IPS DF 4.7 (cell line): ENCODE measurements at regions not wholly inside any gene's neighbourhood (a gene's known extent, or its start where the extent isn't known, plus 50 kb on each side); places are given as distances from the start of the nearest gene placed in this dataset.

Experiments
- DNase-seq: peaks from one replicate; pipeline ENCODE4 v3.0.0-alpha.2; 2013; ENCODE audit warnings: low spot score; ENCODE audit errors: extremely low read depth

DNA sequence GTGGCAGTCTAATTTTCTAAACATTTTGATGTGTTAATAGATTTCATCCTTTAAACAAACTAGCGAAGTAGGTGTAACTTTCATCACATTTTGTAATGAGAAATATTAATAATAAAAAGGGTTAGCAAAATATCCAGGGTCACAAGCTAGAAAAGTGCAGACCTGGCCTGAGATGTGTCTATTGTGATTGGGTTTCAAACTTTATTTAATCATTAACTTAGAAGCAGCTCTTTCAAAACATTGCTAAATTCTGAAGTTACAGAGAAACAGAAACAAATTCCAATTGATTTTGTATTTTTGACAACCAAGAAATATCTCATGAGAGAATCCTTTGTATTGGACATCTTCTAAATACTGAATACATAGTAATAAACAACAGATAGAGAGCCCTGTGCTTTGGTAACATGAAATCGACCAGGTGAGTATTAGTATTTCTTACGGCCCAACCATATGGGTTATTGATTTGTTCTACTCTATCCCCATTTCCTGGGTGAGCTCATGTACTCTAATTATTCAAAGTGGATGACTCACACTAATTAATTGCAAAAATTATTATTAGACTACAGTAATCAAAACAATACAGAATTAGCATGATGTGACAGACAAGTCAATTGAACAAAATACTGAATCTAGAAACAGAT is 1093.8 kb upstream of the AGA start:
- DNase-seq: no peak

DNA sequence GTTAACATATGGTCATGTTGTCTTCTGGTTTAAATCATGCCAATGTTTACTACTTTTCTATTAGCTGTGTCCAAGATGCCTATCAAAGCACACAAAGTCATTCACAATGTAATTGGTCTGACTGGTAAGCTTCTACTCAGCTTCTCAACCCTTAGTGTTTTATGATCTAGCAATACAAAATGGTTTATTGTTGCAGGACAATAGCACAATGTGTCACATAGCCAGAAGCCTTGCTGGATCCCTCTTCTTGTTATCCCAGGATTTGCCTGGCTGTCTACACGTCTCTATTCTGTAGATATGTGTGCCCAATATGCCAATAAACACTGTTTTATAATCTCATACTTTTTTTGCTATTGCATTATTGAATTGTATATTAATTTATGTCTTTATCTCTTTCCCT is 1111.0 kb upstream of the AGA start:
- DNase-seq: no peak

DNA sequence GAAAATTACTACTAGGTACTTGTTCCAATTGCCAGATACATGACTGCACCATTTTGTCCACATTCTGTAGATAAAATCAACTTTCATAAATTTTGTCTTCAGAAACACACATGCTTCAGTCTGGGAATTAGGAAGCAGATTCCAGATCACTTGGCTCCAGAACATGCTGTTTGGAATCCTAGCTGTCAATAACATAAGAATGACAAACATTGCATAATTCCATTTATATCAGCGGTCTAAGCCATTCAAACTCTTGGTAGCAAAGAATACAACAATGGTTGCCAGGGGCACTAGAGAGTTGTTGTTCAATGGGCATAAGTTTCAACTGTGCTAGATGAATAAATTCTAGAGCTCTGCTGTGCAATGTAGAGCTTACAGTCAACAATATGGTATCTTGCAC is 1112.1 kb upstream of the AGA start:
- no peak for DNase-seq

DNA sequence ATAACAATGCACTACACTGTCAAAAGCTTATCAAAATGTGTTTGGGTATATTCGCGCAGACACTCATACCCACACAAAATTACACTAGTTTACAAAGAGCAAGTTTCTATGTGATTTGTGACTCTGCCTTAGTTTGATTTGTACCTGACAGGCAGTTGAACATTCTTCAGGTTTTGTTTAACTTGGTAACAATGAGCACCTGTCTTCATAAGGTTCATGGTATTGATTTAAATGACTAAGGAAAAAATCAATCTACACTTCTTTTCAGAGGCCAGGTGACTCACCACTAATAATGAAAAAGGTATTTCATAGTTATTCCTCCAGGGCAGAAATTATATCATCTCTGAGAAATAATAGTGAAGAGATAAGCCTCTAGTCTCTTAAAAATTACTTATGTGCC is 1114.6 kb upstream of the AGA start:
- no peak for DNase-seq

DNA sequence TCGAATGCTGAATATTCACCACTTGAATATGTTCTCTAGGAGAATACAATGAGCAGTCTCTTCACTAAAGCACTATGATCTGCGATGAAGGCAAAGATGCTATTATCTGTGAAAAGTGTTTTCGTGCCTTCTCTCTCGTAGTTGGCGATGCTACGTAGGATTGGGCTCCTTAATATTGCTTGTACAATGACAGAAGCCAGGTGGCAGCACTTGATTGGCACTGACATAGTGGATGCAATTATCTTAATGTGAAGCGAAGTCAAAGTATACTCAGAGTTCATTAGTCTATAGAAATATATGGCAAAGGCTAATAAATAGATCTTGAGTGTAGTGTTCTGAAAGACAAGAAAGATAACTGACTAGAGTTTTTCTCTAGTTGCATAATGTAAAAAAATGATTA is 1135.7 kb upstream of the AGA start:
- DNase-seq: no peak

DNA sequence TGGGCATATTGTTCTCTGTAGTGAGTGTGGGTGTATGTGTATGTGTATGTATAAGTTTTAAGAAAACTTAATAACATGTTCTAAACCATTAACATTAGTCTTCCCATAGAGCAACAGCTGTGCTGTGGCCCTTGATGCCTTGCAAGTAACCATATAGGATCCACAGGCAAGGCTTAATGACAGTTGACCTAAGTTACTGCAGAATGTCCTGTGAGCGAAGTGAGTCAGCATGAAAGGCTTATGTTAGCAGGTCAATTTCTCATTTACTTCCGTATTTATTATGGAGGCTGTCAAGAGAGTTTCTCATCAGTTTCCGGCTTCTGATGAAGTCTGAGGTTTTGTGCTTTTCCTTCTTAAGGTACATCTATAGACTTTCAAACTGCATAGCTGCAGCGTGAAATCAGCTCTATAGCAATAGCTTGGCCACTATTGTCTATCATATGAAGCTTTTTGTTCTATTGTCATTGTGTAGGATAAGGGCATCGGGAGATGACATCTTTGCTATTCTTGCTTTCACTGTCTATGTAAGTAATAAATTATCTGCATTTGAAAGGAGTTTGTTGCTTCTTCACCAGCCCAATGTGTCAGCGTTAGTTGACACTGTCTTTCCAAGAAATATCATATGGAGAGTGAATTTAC is 1153.4 kb upstream of the AGA start:
- DNase-seq: no peak

DNA sequence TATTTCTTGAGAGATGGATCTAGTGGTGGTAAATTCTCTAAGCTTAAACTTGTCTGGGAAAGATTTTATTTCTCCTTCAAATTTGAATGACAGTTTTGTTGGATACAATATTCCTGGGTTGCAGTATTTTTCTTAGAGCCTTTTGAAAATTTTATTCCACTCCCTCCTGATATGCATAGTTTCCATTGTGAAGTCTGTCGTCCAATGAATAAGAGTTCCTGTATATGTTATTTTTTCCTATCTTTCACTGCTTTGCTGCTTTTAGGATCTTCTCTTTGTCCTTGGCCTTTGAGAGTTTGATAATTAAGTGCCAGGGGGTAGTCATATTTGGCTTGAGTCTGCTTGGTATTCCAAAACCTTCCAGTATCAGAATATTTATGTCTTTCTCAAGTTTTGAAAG is 1156.4 kb upstream of the AGA start:
- DNase-seq: no peak

DNA sequence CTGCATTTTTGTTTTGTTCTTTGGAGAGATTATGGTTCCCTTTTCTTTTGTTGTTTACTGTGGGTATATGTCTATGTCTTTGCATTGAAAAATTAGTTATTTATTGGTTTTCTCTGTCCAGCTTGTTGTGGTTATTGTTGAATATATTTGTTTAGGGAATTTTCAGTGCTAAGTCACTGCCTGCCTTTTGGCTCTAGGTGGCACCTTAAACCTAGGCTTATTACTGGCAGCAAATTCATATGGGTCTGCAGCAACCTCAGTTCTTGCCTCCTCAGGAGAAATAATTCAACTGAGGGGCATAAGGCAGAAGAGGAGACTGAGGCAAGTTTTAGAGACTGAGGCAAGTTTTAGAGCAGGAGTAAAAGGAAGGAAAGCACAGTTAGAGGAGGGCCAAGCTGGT is 1157.3 kb upstream of the AGA start:
- peak; percentile 16 for DNase-seq

DNA sequence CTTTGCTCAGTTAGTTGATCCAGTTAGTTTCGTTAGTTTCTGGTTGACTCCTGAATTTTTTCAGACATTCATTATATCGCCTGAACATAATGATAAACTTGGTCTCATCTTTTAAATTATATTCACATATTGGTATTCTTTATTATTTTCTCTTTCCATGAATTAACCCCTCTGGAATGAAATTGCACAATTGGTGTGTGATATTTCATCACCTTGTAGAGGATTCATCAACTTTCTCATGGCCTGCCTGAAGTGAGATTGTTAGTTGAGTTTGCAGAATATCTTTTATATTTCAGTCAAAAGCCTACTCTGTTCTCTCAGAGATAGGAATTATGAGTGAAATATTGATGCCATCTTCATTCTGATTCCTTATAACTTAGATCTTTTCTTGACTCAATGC is 1160.6 kb upstream of the AGA start:
- DNase-seq: no peak

DNA sequence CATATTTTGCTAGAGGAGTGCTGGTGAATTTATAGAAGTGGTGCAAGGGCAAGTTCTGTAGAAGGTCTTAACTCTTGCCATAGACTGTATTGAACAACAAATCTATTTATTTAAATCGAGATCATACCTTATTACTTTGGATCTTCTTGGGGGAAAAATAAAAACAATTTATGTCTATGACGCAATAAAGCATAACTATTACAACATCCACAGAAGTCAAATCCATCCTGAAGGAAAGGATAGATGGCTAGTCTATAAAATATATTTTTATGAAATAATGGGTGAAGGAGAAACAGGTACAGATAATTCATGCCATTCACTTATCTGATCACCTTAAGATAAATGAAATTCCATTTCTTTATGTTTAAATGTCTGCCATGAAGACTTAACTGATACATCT is 1168.8 kb upstream of the AGA start:
- DNase-seq: no peak

DNA sequence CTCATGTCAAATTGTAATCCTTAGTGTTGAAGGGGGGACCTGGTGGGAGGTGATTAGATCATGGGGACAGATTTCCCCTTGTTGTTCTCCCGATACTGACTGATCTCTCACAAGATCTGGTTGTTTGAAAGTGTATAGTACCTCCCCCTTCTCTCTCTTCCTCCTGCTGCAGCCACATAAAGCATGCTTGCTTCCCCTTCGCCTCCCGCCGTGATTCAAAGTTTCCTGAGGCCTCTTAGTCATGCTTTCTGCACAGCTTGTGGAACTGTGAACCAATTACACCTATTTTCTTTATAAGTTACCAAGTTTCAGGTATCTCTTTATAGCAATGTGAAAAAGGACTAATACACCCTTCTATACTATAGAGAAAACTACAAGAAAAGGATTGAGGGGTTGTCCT is 1170.5 kb upstream of the AGA start:
- no peak for DNase-seq

DNA sequence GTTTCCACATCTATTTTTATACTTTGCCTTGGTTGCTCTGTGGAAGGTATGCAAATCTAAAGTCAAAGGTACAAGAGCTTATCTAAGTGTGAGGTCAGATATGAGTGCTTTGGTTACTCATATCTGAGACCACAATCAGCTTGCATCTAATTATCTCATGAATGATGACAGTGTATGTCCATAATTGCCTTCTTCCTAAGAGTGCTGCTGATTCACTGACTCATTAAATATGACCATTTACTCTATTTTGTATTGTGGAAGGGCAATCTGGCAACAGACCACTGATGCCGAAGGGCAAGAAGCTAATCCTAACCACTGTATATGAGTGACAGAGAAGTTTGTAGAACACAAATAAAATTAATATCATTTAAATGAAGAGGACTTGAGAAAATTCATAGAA is 1190.2 kb upstream of the AGA start:
- no peak for DNase-seq

DNA sequence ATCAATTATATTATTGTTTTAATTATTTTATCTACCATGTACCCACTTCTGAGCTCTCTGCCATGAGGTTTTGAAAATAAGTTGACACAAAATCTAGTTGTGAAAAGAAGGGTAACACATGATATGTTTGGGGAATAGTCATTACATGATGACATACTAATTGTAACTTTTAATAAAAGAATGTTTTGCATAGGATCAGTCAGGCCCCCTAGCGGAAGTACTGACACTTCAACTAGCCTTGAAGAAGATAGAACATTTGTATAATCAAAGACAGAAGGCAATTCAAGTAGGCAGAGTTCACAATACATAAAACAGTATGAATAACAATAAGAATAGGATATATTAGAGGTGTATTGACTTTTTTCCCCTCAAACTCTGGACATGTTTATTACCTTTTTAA is 1191.0 kb upstream of the AGA start:
- DNase-seq: no peak

DNA sequence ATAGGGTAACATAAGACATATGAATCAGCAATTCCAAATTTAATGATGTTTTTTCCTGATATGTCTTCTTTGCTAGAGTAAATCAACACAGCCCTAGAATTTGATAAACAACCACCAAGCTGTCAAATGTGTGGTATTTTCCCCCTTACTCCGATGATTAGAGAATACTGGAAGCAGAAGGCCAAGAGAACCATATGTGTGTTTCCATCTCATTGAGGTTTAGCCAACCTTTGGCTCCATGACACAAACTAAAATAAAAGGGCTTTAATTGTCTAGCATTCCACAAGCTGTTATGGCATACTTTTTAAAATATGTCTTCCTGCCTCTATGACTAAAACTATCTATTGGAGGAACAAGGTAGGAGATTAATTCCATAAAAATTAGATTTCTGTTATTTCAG is 1222.4 kb upstream of the AGA start:
- DNase-seq: no peak

DNA sequence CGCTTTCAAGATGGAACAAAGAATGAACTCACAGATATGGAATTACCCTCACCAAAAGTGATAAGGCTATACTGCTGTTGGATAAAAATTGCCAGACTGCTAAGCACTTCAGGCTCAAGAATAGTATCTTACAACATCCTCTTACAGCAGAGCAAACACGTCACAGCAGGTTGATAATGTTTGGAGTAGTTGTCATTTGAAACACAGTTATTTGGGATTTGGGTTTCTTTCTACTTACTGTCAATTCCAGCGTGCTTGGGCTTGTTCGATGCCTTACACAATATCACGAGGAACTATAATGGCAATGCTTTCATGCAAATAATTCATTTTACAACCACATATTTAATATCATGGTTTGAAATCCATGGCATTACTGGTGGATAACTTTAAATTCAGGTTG is 1223.7 kb upstream of the AGA start:
- DNase-seq: no peak

DNA sequence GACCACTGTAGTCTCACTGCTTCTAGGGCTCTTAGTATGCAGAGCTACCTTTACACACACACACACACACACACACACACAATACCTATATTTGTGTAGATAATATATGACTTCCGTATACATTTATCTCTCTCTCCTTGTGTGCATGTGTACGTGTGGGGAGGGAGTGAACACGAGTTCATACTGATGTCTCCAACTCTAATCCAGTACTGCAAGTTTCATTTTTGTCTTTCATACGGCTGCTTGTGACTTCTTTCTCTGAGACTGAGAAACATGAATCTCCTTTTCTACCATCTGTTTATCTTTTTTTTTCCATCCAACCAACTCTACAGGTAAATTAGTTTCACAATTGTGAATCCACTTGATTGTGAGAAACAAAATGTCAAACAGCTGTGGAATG is 1229.5 kb upstream of the AGA start:
- no peak for DNase-seq

DNA sequence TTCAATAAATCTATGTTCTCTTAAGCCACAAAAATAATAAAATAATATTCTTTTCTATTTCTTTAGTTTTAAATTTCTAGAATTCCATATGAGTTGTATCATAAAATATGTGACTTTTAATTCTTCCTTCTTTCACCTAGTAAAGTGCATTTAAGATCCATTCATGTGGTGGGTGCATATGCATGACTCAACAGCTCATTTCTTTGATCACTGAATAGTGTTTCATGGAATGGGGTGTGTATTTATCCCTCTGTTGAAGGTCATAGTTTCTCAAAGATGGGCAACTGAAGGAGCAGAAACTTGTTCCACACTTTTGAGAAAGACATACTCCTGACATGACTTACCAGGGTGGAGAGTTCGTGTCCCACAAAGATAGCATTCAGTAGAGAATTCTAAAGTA is 1230.3 kb upstream of the AGA start:
- no peak for DNase-seq

DNA sequence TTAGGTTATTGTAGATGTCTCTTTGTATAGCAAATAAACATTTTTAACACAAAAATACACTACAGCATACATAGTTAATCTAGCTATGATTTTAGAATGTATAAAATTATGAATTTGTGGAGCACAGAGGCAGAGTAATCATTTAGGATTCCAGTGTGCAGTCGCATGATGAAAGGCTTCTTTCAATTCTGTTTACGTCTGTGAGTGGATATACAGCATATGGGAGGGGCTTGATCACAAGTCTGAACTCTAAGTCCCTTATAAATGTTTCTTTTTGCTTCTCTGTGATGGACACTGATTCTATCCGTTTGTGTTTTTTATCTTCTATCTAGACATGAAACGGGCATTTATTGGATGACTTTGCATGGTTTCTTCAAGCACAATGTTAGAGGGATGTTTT is 1239.6 kb upstream of the AGA start:
- DNase-seq: no peak

DNA sequence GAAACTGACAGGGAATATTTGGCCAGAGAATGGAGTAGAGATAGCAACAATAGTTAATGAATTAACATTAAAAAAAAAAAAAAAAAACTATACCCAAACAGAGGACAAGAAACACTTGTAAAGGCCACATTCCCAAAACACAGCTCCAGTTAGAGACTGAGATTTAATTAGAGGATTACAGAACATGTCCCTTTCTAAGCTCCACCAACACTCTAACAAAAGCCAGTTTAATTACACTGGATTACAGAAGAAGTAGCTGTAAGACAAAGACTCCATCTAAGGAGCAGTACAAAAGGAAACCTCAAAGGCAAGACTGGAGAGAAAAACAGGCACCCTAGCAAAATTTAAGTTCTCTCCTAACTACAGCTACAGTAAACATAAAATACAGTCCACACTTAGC is 1247.7 kb upstream of the AGA start:
- DNase-seq: no peak

DNA sequence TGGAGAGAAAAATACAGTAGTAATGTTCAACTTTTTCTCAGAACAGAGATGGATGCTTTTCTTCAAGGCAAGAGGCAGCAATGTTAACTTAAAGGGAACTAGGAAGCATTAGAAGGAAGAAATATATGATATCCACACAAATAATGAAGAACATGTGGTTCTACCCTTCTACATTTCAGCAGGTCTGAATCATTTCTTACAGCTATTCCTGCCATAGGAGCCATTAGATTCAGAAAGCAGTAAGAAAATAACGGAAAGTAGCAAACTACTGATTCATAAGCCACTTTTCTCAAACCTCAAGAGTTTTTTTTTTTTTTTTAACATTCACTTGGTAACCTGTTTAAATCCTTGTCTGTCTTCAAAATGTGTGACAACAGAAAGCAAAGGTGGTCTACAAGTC is 1251.6 kb upstream of the AGA start:
- DNase-seq: no peak

DNA sequence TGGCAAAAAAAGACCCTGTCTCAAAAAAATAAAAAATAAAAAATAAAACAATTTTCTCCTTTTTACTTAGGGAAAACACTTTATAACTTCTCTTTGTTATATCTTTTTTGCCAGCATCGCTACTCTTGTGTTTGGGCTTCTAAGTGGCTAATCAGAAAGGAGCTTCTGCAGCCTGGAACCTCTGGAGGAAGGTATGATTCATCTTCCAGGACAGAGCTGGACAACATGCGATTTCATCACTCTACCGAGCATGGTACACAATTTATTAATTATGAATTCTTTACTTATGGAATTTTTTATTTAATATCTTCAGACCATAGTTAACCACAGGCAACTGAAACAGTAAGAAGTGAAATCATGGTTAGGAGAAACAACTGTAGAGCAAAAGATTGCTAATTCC is 1254.3 kb upstream of the AGA start:
- DNase-seq: no peak

DNA sequence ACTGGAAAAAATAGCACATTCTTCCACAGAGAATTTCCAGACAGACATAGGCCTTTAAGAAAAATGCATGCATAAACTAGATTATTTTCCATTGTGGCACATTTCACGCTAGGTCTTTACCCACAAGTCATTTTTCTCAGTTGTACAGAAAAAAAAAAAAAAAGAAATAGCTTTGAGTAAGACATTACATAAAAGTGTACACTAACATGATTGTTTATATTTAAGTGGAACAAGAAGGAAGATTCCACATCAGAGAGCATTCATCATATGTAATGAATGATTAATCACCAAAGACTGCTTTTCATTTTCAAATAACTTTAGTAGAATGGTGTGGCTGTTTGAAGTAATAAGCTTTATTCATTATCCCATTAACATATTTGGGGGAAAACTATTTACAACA is 1270.2 kb upstream of the AGA start:
- DNase-seq: no peak

DNA sequence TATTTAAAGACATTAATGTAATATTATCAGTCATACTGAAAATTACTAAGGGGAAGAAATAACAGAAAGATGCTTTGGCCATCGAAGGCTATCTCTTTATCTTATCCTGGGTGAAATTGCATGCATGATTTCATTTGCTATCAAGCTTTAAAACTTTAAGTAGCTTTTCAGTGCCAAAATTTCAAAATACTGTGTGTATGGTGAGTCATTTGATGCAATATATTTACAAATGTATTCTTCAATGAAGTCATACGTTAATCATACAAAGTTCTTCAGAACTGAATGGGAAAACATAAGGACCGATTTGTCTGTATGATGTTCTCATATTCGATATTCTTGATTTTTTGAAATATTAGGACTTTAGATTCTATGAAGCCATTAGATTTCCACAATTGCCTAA is 1295.8 kb upstream of the AGA start:
- DNase-seq: no peak

DNA sequence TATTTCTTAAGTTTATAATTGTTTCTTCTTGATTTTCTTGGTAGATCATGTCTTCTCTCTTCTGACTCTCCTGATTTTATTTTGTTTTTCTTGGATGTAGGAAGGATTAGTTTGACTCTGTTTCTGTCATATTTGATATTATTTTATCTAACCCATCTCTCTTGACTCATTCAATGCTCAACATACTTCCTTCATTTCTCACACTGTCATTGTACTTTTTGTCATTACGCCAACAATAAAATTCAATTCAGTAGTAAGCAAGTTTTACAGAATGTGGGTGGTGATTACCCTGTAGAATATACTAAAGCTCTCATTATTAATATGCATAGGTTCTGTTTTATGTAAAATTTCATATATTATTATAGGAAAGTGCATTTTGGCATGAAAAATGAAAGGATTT is 1303.0 kb upstream of the AGA start:
- DNase-seq: no peak
